ENCODE measurements at regions not wholly inside any gene's neighbourhood (a gene's known extent, or its start where the extent isn't known, plus 50 kb on each side); places are given as distances from the start of the nearest gene placed in this dataset.

GRCh38 chr10:121221072-121221471 is 369.9 kb downstream of the WDR11 start:
- no peak for TF ChIP-seq CTCF (IDR thresholded peaks at IDR 0.05)
- TF ChIP-seq POLR2A (IDR thresholded peaks at IDR 0.05) = no peak
